Neural cell (in vitro differentiated cells): ENCODE measurements at regions not wholly inside any gene's neighbourhood (a gene's known extent, or its start where the extent isn't known, plus 50 kb on each side); places are given as distances from the start of the nearest gene placed in this dataset.

Experiments used
- H2AFZ ChIP-seq: fragments of 200-600, 300-800 bp; sonication (generic), shearing (Covaris generic); 2 replicates; pipeline ENCODE4 v1.6.0; 2014; ENCODE audit warnings: low read depth, mild to moderate bottlenecking, antibody characterized with exemption, low read length, moderate library complexity
- H3F3A ChIP-seq: fragments of 200-600 bp; shearing (Covaris generic); 2 replicates; pipeline ENCODE4 v1.6.1; 2016; ENCODE audit warnings: mild to moderate bottlenecking, moderate library complexity, mixed read lengths, antibody characterized with exemption, low read length; ENCODE audit not compliant: insufficient read depth, poor library complexity, severe bottlenecking
- H3K27ac ChIP-seq: fragments of 200-600, 300-800 bp; sonication (generic), shearing (Covaris generic); 2 replicates; pipeline ENCODE4 v1.5.1; 2014; ENCODE audit warnings: mild to moderate bottlenecking, low read length, moderate library complexity
- H3K27me3 ChIP-seq: fragments of 300-800, 200-600 bp; sonication (generic), shearing (Covaris generic); 2 replicates; pipeline ENCODE4 v1.6.0; 2014; ENCODE audit warnings: mild to moderate bottlenecking, low read depth, low read length, moderate library complexity; ENCODE audit not compliant: insufficient read depth
- H3K36me3 ChIP-seq: fragments of 300-800, 200-600 bp; sonication (generic), shearing (Covaris generic); 2 replicates; pipeline ENCODE4 v1.5.1; 2014; ENCODE audit warnings: mild to moderate bottlenecking, antibody characterized with exemption, low read length, moderate library complexity; ENCODE audit not compliant: insufficient read depth
- H3K4me2 ChIP-seq: fragments of 300-800, 200-600 bp; sonication (generic), shearing (Covaris generic); 2 replicates; pipeline ENCODE4 v1.6.0; 2014; ENCODE audit warnings: mild to moderate bottlenecking, low read length
- H3K4me3 ChIP-seq: fragments of 300-800, 200-600 bp; sonication (generic), shearing (Covaris generic); 2 replicates; pipeline ENCODE4 v1.5.1; 2014; ENCODE audit warnings: mild to moderate bottlenecking, low read length, moderate library complexity
- H3K79me2 ChIP-seq: fragments of 200-600 bp; shearing (Covaris generic); replicated peaks from 2 replicates; pipeline ENCODE4 v1.6.0; 2014; ENCODE audit warnings: mild to moderate bottlenecking, low read length, moderate library complexity; ENCODE audit not compliant: insufficient read depth
- H3K9ac ChIP-seq: fragments of 300-800, 200-600 bp; sonication (generic), shearing (Covaris generic); 2 replicates; pipeline ENCODE4 v1.6.1; 2016; ENCODE audit warnings: mild to moderate bottlenecking, low read length, mixed read lengths
- H3K9me2 ChIP-seq: fragments of 200-600 bp; shearing (Covaris generic); 2 replicates; pipeline ENCODE4 v1.6.1; 2016; ENCODE audit warnings: mild to moderate bottlenecking, low read length, mixed read lengths; ENCODE audit not compliant: insufficient read depth
- H3K9me3 ChIP-seq: fragments of 200-600, 300-800 bp; sonication (generic), shearing (Covaris generic); 2 replicates; pipeline ENCODE4 v1.6.1; 2016; ENCODE audit warnings: mild to moderate bottlenecking, mixed run types, low read length, moderate library complexity, mixed read lengths
- H4K20me1 ChIP-seq: fragments of 200-600 bp; shearing (Covaris generic); 2 replicates; pipeline ENCODE4 v1.6.1; 2016; ENCODE audit warnings: mild to moderate bottlenecking, mixed run types; ENCODE audit not compliant: insufficient read depth
- EP300 ChIP-seq: fragments of 450-650 bp; conservative IDR thresholded peaks from 2 replicates; pipeline ENCODE4 v1.6.1; 2014; ENCODE audit warnings: antibody characterized with exemption, mild to moderate bottlenecking, moderate library complexity; ENCODE audit not compliant: poor library complexity, severe bottlenecking
- EZH2 ChIP-seq: fragments of 200-600, 300-800 bp; shearing (Covaris generic), sonication (generic); IDR thresholded peaks from 2 replicates; pipeline ENCODE4 v1.6.1; 2014; ENCODE audit warnings: antibody characterized with exemption, low read length, borderline replicate concordance, mild to moderate bottlenecking; ENCODE audit not compliant: insufficient read depth, poor library complexity, severe bottlenecking
- MXI1 ChIP-seq: fragments of 450-650 bp; conservative IDR thresholded peaks from 2 replicates; pipeline ENCODE4 v1.6.1; 2014; ENCODE audit warnings: antibody characterized with exemption, mild to moderate bottlenecking; ENCODE audit not compliant: poor library complexity, severe bottlenecking
- POLR2AphosphoS5 ChIP-seq: IDR thresholded peaks from 2 replicates; pipeline ENCODE4 v1.6.1; 2012
- RAD21 ChIP-seq: fragments of 450-650 bp; conservative IDR thresholded peaks from 2 replicates; pipeline ENCODE4 v1.6.1; 2014; ENCODE audit warnings: antibody characterized with exemption, mild to moderate bottlenecking, moderate library complexity
- SMC3 ChIP-seq: fragments of 450-650 bp; conservative IDR thresholded peaks from 2 replicates; pipeline ENCODE4 v1.6.1; 2014; ENCODE audit warnings: antibody characterized with exemption, mild to moderate bottlenecking, moderate library complexity; ENCODE audit not compliant: poor library complexity
- TAF1 ChIP-seq: IDR thresholded peaks from 2 replicates; pipeline ENCODE4 v1.6.1; 2012; ENCODE audit warnings: low read depth
- TF ChIP-seq, protein P1 (sequence below): fragments of 450-650 bp; IDR thresholded peaks from 2 replicates; pipeline ENCODE4 v1.5.1; 2014; ENCODE audit warnings: antibody characterized with exemption, mild to moderate bottlenecking, moderate library complexity; ENCODE audit not compliant: poor library complexity, severe bottlenecking
- TF ChIP-seq, protein P2 (sequence below): IDR thresholded peaks from 2 replicates; pipeline ENCODE4 v1.6.1; 2012; ENCODE audit warnings: borderline replicate concordance

DNA sequence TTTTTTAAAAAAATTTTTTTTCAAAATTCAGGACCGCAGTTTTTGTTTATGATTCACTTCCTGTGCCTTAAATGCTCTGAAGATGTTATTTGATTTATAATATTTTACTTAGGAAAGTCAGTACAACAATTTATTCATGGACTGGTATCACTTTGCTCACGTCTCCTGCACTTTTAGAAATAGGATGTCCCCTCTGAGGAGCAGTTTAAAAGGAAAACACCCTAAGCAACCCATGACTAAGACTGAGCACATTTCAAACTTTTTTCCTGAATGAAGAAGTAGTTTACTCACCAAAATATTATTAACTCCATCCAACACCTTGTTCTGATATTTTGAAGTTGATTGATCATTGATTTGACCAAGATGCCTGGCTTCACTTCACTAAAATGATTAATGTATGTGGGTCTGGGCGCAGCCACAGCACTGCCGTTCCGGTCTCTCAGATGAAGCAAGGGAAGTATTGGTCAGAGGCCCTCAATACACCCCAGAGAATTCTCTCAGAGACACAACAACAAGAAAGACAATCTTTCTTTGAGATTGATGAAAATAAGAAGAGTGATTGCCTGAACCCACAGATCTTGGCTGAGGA is 223.9 kb downstream of the TGFB2 start:
- Histone ChIP-seq H3K36me3 (no peaks in the 10 kb centered on the region), H3K4me2 (no peak overlapping the region)

DNA sequence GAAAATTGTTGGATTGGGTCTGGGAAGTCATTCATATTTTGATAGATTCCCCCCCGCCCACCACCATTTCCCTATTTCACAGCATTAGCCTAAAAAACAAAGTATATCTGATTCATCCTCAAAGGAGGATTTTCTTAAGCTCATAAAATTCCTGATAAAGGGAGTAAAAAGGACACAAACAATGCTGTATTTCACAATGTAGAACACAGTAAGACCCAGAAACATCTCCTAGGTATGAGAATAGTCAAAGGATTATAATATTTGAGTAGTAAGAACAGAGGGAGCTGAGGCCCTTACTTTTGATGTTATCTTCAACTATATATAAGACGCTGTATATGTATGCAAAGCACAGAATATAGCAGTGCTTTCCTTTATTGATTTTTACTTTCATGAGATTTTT is 225.3 kb downstream of the TGFB2 start:
- H3K4me2 ChIP-seq, result no peak overlapping the region
- H3K9ac ChIP-seq, result no peak overlapping the region
- H2AFZ ChIP-seq, result no peak overlapping the region
- no peaks in the 10 kb centered on the region for H3K9me2 ChIP-seq
- H3K9me3 ChIP-seq, result no peaks in the 10 kb centered on the region
- no peaks in the 10 kb centered on the region for H3K36me3 ChIP-seq
- no peak for TF ChIP-seq EZH2
- no peak for TF ChIP-seq EP300
- TF ChIP-seq POLR2AphosphoS5, result no peak
- TF ChIP-seq RAD21, result no peak
- TF ChIP-seq TAF1, result no peak
- TF ChIP-seq SMC3, result no peak
- TF ChIP-seq, protein P1, sequence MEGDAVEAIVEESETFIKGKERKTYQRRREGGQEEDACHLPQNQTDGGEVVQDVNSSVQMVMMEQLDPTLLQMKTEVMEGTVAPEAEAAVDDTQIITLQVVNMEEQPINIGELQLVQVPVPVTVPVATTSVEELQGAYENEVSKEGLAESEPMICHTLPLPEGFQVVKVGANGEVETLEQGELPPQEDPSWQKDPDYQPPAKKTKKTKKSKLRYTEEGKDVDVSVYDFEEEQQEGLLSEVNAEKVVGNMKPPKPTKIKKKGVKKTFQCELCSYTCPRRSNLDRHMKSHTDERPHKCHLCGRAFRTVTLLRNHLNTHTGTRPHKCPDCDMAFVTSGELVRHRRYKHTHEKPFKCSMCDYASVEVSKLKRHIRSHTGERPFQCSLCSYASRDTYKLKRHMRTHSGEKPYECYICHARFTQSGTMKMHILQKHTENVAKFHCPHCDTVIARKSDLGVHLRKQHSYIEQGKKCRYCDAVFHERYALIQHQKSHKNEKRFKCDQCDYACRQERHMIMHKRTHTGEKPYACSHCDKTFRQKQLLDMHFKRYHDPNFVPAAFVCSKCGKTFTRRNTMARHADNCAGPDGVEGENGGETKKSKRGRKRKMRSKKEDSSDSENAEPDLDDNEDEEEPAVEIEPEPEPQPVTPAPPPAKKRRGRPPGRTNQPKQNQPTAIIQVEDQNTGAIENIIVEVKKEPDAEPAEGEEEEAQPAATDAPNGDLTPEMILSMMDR, result no peak
- TF ChIP-seq MXI1, result no peak
- TF ChIP-seq, protein P2, sequence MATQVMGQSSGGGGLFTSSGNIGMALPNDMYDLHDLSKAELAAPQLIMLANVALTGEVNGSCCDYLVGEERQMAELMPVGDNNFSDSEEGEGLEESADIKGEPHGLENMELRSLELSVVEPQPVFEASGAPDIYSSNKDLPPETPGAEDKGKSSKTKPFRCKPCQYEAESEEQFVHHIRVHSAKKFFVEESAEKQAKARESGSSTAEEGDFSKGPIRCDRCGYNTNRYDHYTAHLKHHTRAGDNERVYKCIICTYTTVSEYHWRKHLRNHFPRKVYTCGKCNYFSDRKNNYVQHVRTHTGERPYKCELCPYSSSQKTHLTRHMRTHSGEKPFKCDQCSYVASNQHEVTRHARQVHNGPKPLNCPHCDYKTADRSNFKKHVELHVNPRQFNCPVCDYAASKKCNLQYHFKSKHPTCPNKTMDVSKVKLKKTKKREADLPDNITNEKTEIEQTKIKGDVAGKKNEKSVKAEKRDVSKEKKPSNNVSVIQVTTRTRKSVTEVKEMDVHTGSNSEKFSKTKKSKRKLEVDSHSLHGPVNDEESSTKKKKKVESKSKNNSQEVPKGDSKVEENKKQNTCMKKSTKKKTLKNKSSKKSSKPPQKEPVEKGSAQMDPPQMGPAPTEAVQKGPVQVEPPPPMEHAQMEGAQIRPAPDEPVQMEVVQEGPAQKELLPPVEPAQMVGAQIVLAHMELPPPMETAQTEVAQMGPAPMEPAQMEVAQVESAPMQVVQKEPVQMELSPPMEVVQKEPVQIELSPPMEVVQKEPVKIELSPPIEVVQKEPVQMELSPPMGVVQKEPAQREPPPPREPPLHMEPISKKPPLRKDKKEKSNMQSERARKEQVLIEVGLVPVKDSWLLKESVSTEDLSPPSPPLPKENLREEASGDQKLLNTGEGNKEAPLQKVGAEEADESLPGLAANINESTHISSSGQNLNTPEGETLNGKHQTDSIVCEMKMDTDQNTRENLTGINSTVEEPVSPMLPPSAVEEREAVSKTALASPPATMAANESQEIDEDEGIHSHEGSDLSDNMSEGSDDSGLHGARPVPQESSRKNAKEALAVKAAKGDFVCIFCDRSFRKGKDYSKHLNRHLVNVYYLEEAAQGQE, result no peak
- no peaks in the 10 kb centered on the region for H3K27me3 ChIP-seq
- H3K4me3 ChIP-seq, result no peak overlapping the region
- H3K79me2 ChIP-seq, result no peaks in the 10 kb centered on the region
- no peaks in the 10 kb centered on the region for H3F3A ChIP-seq
- H4K20me1 ChIP-seq, result no peaks in the 10 kb centered on the region
- H3K27ac ChIP-seq, result no peak overlapping the region

More for the DNA sequence above, 223.9 kb downstream of the TGFB2 start:
- Histone ChIP-seq H3K27ac (no peak overlapping the region), H3K79me2 (no peaks in the 10 kb centered on the region), H3K9me3 (no peaks in the 10 kb centered on the region), H4K20me1 (no peaks in the 10 kb centered on the region), H3K4me3 (no peak overlapping the region), H3K27me3 (no peaks in the 10 kb centered on the region), H3F3A (no peaks in the 10 kb centered on the region), H3K9ac (no peak overlapping the region), H2AFZ (no peak overlapping the region), H3K9me2 (no peaks in the 10 kb centered on the region)
- no peak for TF ChIP-seq TAF1
- TF ChIP-seq, protein P1, result no peak
- no peak for TF ChIP-seq SMC3
- no peak for TF ChIP-seq EZH2
- no peak for TF ChIP-seq EP300
- no peak for TF ChIP-seq MXI1
- no peak for TF ChIP-seq RAD21
- no peak for TF ChIP-seq POLR2AphosphoS5
- TF ChIP-seq, protein P2, result no peak
